Neuronal stem cell (in vitro differentiated cells): ENCODE measurements at regions not wholly inside any gene's neighbourhood (a gene's known extent, or its start where the extent isn't known, plus 50 kb on each side); places are given as distances from the start of the nearest gene placed in this dataset. TPM values are rescaled to one million over a fixed set of nuclear protein-coding genes. Genes with fewer than 3 reads are reported as not detected.
"Not testable (repeated sequence)": the region's sequence is repeated elsewhere in the genome, so short reads cannot be mapped to it uniquely, and the experiment has no call there.

Experiments
- DNase-seq: peaks from one replicate; pipeline ENCODE4 v3.0.0-alpha.2; 2013; ENCODE audit warnings: low spot score
- H2AFZ ChIP-seq: one replicate; pipeline ENCODE4 v1.6.1; 2013; ENCODE audit warnings: mild to moderate bottlenecking, low read length, inconsistent platforms
- H2AK5ac ChIP-seq: 2 replicates; pipeline ENCODE4 v1.6.1; 2013; ENCODE audit warnings: low read depth, mild to moderate bottlenecking, inconsistent platforms, low read length, moderate library complexity, mixed read lengths
- H2BK120ac ChIP-seq: 2 replicates; pipeline ENCODE4 v1.6.1; 2013; ENCODE audit warnings: low read depth, mild to moderate bottlenecking, inconsistent platforms, low read length, moderate library complexity, mixed read lengths
- H2BK12ac ChIP-seq: one replicate; pipeline ENCODE4 v1.6.1; 2013; ENCODE audit warnings: low read length, inconsistent platforms
- H2BK15ac ChIP-seq: 2 replicates; pipeline ENCODE4 v1.6.1; 2013; ENCODE audit warnings: mild to moderate bottlenecking, low read length, inconsistent platforms, mixed read lengths
- H2BK5ac ChIP-seq: one replicate; pipeline ENCODE4 v1.6.1; 2013; ENCODE audit warnings: inconsistent platforms, mild to moderate bottlenecking, low read length, moderate library complexity
- H3K14ac ChIP-seq: one replicate; pipeline ENCODE4 v1.6.1; 2013; ENCODE audit warnings: low read length, inconsistent platforms
- H3K18ac ChIP-seq: 2 replicates; pipeline ENCODE4 v1.6.1; 2013; ENCODE audit warnings: low read length, inconsistent platforms
- H3K23ac ChIP-seq: 2 replicates; pipeline ENCODE4 v1.6.1; 2013; ENCODE audit warnings: low read depth, mild to moderate bottlenecking, mixed read lengths, low read length, inconsistent platforms; ENCODE audit not compliant: poor library complexity
- H3K27ac ChIP-seq: replicated peaks from 3 replicates; pipeline ENCODE4 v1.5.1; 2013; ENCODE audit warnings: low read length, inconsistent platforms
- H3K27me3 ChIP-seq, 3 experiments: 2 replicates each; pipeline ENCODE4 v1.6.1; 2013; ENCODE audit warnings: low read length in 3 of 3, mild to moderate bottlenecking in 2 of 3, inconsistent platforms in 1 of 3, low read depth in 1 of 3, mixed read lengths in 1 of 3, moderate library complexity in 1 of 3; ENCODE audit not compliant: control insufficient read depth in 3 of 3, insufficient read depth in 3 of 3
- H3K36me3 ChIP-seq, 2 donors: replicated peaks in 1 of 2; 2 replicates each; pipeline ENCODE4 v1.6.1; 2013; ENCODE audit warnings: low read length in 2 of 2; ENCODE audit not compliant: control insufficient read depth in 2 of 2, insufficient read depth in 2 of 2
- H3K4ac ChIP-seq: 2 replicates; pipeline ENCODE4 v1.6.1; 2013; ENCODE audit warnings: inconsistent platforms, mild to moderate bottlenecking, low read length, moderate library complexity
- H3K4me1 ChIP-seq, 2 donors: 1 replicate in 1 of 2; 2 replicates in 1 of 2; pipeline ENCODE4 v1.6.1; 2013; ENCODE audit warnings: low read length in 2 of 2, low read depth in 1 of 2; ENCODE audit not compliant: control insufficient read depth in 2 of 2, insufficient read depth in 1 of 2
- H3K4me2 ChIP-seq: one replicate; pipeline ENCODE4 v1.6.1; 2013; ENCODE audit warnings: mild to moderate bottlenecking, low read length, inconsistent platforms; ENCODE audit not compliant: insufficient read depth, poor library complexity, severe bottlenecking
- H3K4me3 ChIP-seq, 2 donors: 2 replicates each; pipeline ENCODE4 v1.5.1; 2013; ENCODE audit warnings: low read length in 2 of 2, mild to moderate bottlenecking in 2 of 2, inconsistent platforms in 1 of 2, moderate library complexity in 1 of 2
- H3K79me1 ChIP-seq: one replicate; pipeline ENCODE4 v1.6.1; 2013; ENCODE audit warnings: low read depth, mild to moderate bottlenecking, inconsistent platforms, low read length, moderate library complexity
- H3K9ac ChIP-seq: one replicate; pipeline ENCODE4 v1.6.1; 2013; ENCODE audit warnings: mild to moderate bottlenecking, low read depth, low read length, inconsistent platforms; ENCODE audit not compliant: poor library complexity
- H3K9me3 ChIP-seq, 2 donors: replicated peaks in 1 of 2; 2 replicates each; pipeline versions ENCODE3 to v1.6.1; 2013; ENCODE audit warnings: low read length in 2 of 2, mild to moderate bottlenecking in 2 of 2, inconsistent platforms in 1 of 2, low read depth in 1 of 2, mixed read lengths in 1 of 2, moderate library complexity in 1 of 2; ENCODE audit not compliant: control insufficient read depth in 2 of 2, insufficient read depth in 1 of 2
- H4K8ac ChIP-seq: one replicate; pipeline ENCODE4 v1.6.1; 2013; ENCODE audit warnings: low read depth, mild to moderate bottlenecking, inconsistent platforms, low read length, moderate library complexity
- H4K91ac ChIP-seq: one replicate; pipeline ENCODE4 v1.6.1; 2013; ENCODE audit warnings: low read length, low read depth, mild to moderate bottlenecking, inconsistent platforms; ENCODE audit not compliant: poor library complexity
- WGBS, 2 donors: extraction: QIAGEN DNeasy Blood & Tissue Kit; methylation state at CpG; one replicate each; pipeline ENCODE4 v1.1.7; 2013; ENCODE audit warnings: missing lambda C conversion rate in 2 of 2, mixed read lengths in 1 of 2; ENCODE audit not compliant: insufficient read length in 2 of 2, insufficient replicate concordance in 1 of 2; ENCODE audit errors: extremely low coverage in 2 of 2; 5-methylcytosine and 5-hydroxymethylcytosine counted together
- small RNA-seq: library from polyadenylated mRNA; stranded (forward); fragments of <200 nt; extraction: miRNeasy Mini kit (QIAGEN cat#:217004); gene quantifications from one replicate; pipeline ENCODE3, GENCODE V24; 2013; ENCODE audit not compliant: insufficient read depth

DNA sequence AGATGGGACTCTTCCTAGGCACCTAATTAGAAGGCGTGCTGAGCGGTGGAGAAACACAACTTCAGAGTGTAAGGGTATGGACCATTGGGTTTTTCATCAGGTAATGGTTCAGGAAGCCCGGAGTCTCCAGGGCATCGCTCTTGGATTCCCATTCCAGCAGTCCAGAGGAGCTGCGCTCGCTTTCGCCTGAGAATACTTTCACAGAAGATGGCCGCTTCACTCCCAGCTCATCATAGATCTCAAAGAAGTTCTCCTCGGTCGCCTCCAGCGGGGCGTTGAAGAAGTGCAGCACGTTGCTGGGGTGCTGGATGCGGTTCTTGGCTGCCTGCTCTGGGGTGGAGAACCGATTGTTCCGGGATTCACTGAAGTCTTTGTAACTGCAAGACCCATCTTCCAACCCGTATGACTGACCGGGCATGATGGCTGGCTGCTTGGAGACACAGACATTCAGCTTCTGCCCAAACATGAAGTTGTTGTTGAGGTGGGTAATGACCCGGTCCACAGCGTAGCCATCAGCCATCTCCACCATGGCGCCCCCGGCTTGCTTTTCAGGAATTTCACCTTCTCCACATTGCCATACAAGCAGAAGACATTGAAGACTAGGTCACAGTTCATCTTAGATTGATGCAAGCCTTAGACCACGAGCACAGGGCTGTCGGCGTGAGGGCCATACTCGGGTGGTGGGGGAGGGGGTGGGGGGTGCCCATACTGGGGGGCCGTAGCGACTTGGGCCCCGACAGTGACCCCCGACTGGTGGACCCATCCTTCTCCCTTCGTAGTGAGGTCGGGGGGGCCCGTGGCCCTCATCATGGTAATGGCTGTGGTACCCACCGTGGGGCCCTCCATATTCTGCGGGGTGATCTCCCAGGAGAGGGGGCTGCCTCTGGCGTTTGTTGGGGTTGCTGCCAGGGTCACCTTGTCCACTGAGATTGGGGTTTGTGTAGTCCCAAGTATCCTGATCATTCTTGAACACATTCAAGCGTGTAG lies 51.7 kb upstream of the GOLGA8A start:
- H3K4me1 ChIP-seq: not testable (repeated sequence)

More for the DNA sequence above, 51.7 kb upstream of the GOLGA8A start:
- not testable (repeated sequence) for H2BK12ac ChIP-seq, H3K18ac ChIP-seq, H4K8ac ChIP-seq, H2BK15ac ChIP-seq, H3K4me2 ChIP-seq, H3K4ac ChIP-seq, H2AK5ac ChIP-seq, H3K36me3 ChIP-seq, H3K9ac ChIP-seq, H3K14ac ChIP-seq, H3K4me3 ChIP-seq, H3K79me1 ChIP-seq, H4K91ac ChIP-seq, H2BK5ac ChIP-seq, H3K27ac ChIP-seq, H2BK120ac ChIP-seq, DNase-seq, H3K23ac ChIP-seq, H2AFZ ChIP-seq
- Histone ChIP-seq H3K9me3 (peaks cover 1 to 11% of the 10 kb centered on the region in 2 donors), H3K27me3 (peaks cover 2 to 52% (median 23%) of the 10 kb centered on the region in 3 experiments)
- no CpG with 5 or more reads among the region's 37 CpGs for WGBS, 2 donors

Small RNAs in the stretch of these regions (small RNA-seq; reads per million reads assigned to genes)
- gene MIR1233-2: not detected
